ENCODE measurements at regions not wholly inside any gene's neighbourhood (a gene's known extent, or its start where the extent isn't known, plus 50 kb on each side); places are given as distances from the start of the nearest gene placed in this dataset.

GRCh38 chr2:64718250-64718885 lies 64.7 kb upstream of the SERTAD2 start:
- TF ChIP-seq CTCF (IDR thresholded peaks at IDR 0.05; ENCODE audit: low read depth, low read length) = no peak

GRCh38 chr2:64720535-64721319 lies 67.0 kb upstream of the SERTAD2 start:
- DNase-seq (ENCODE audit: low read depth in 2 of 2) = no peak
- H3K4me3 ChIP-seq (replicated peaks in 1 of 2; ENCODE audit: low read depth in 2 of 2, low read length in 2 of 2) = no peak overlapping the region

More at GRCh38 chr2:64718250-64718885, 64.7 kb upstream of the SERTAD2 start:
- no peak overlapping the region for H3K4me3 ChIP-seq (replicated peaks in 1 of 2; ENCODE audit: low read depth in 2 of 2, low read length in 2 of 2)
- no peak for DNase-seq (ENCODE audit: low read depth in 2 of 2)

GRCh38 chr2:64721320-64721623 lies 67.6 kb upstream of the SERTAD2 start:
- TF ChIP-seq CTCF (IDR thresholded peaks at IDR 0.05; ENCODE audit: low read depth, low read length) = no peak
- no peak for DNase-seq (ENCODE audit: low read depth in 2 of 2)

More at GRCh38 chr2:64720535-64721319, 67.0 kb upstream of the SERTAD2 start:
- no peak for TF ChIP-seq CTCF (IDR thresholded peaks at IDR 0.05; ENCODE audit: low read depth, low read length)

GRCh38 chr2:64722291-64723044 lies 68.8 kb upstream of the SERTAD2 start:
- no peak for TF ChIP-seq CTCF (IDR thresholded peaks at IDR 0.05; ENCODE audit: low read depth, low read length)
- no peak for DNase-seq (ENCODE audit: low read depth in 2 of 2)
- no peak overlapping the region for H3K4me3 ChIP-seq (replicated peaks in 1 of 2; ENCODE audit: low read depth in 2 of 2, low read length in 2 of 2)

More at GRCh38 chr2:64721320-64721623, 67.6 kb upstream of the SERTAD2 start:
- H3K4me3 ChIP-seq (replicated peaks in 1 of 2; ENCODE audit: low read depth in 2 of 2, low read length in 2 of 2) = no peak overlapping the region

- TF ChIP-seq CTCF (IDR thresholded peaks at IDR 0.05; ENCODE audit: low read depth, low read length) = no peak
- no peak for DNase-seq (ENCODE audit: low read depth in 2 of 2)
- H3K4me3 ChIP-seq (replicated peaks in 1 of 2; ENCODE audit: low read depth in 2 of 2, low read length in 2 of 2) = no peak overlapping the region
Observed at GRCh38 chr2:64727013-64727767, 73.5 kb upstream of the SERTAD2 start.

- TF ChIP-seq CTCF (IDR thresholded peaks at IDR 0.05; ENCODE audit: low read depth, low read length) = no peak
- no peak overlapping the region for H3K4me3 ChIP-seq (replicated peaks in 1 of 2; ENCODE audit: low read depth in 2 of 2, low read length in 2 of 2)
Observed at GRCh38 chr2:64727843-64728463, 74.2 kb upstream of the SERTAD2 start.

More at GRCh38 chr2:64727843-64728463, 74.2 kb upstream of the SERTAD2 start:
- DNase-seq (ENCODE audit: low read depth in 2 of 2) = no peak

Measured in cardiac fibroblast (primary cell).